SK-N-MC (cell line): ENCODE measurements at regions not wholly inside any gene's neighbourhood (a gene's known extent, or its start where the extent isn't known, plus 50 kb on each side); places are given as distances from the start of the nearest gene placed in this dataset.

ENCODE experiments used
- EZH2 ChIP-seq: fragments of 200-600 bp; sonication (generic); IDR thresholded peaks from one replicate; pipeline ENCODE4 v1.6.1; 2017; ENCODE audit warnings: antibody characterized with exemption
- POLR2AphosphoS5 ChIP-seq: IDR thresholded peaks from 2 replicates; pipeline ENCODE4 v1.6.1; 2012; ENCODE audit warnings: mild to moderate bottlenecking, low read depth, low read length, borderline replicate concordance

- TF ChIP-seq EZH2 (no peak), POLR2AphosphoS5 (no peak)
These were observed 156.2 kb upstream of the NSMCE3 start for GRCh38 chr15:29425864-29426263.
